IMR-90 (cell line): ENCODE measurements at regions not wholly inside any gene's neighbourhood (a gene's known extent, or its start where the extent isn't known, plus 50 kb on each side); places are given as distances from the start of the nearest gene placed in this dataset.
A peak's percentile ranks its signal among the peaks of the same experiment; 100 is the strongest.

Experiments
- ATAC-seq: fragments of 200-7000 bp; cut with Tn5 transposase; 2 replicates; pipeline ENCODE4 v1.9.1; 2020; ENCODE audit warnings: low read depth, mild to moderate bottlenecking, moderate library complexity
- BruUV-seq: library from RNA; stranded (reverse); fragments of 400-500 nt; replicated peaks from 2 replicates; lab custom pipeline; 2021; lab: Mats Ljungman, UMichigan
- CTCF ChIA-PET: fragments of 300-600 bp; formaldehyde crosslinking; extraction: SDS; loops from one replicate; lab custom pipeline; 2021; ENCODE audit warnings: antibody characterized with exemption; lab: Yijun Ruan, JAX
- POLR2A ChIA-PET: fragments of 300-600 bp; sonication (Branson Sonifier 250); formaldehyde crosslinking; loops from one replicate; lab custom pipeline; 2022; ENCODE audit warnings: antibody characterized with exemption; ENCODE audit not compliant: unreplicated experiment; lab: Charles Lee
- DNase-seq: peaks from one replicate; pipeline ENCODE4 v3.0.0; 2013
- H2AFZ ChIP-seq: replicated peaks from 2 replicates; pipeline ENCODE3; 2013; ENCODE audit warnings: low read length, mild to moderate bottlenecking; ENCODE audit not compliant: poor library complexity
- H2AK5ac ChIP-seq: 2 replicates; pipeline ENCODE4 v1.6.1; 2013; ENCODE audit warnings: low read depth, low read length, inconsistent platforms
- H2AK9ac ChIP-seq: replicated peaks from 2 replicates; pipeline ENCODE3; 2013; ENCODE audit warnings: mild to moderate bottlenecking, low read depth, low read length, moderate library complexity; ENCODE audit not compliant: poor library complexity
- H2BK120ac ChIP-seq: 2 replicates; pipeline ENCODE4 v1.6.1; 2013; ENCODE audit warnings: low read depth, low read length, inconsistent platforms
- H2BK15ac ChIP-seq: 3 replicates; pipeline ENCODE4 v1.6.1; 2013; ENCODE audit warnings: low read depth, low read length, inconsistent platforms
- H2BK20ac ChIP-seq: 2 replicates; pipeline ENCODE4 v1.6.1; 2013; ENCODE audit warnings: low read depth, mild to moderate bottlenecking, inconsistent platforms, low read length, moderate library complexity
- H2BK5ac ChIP-seq: 2 replicates; pipeline ENCODE4 v1.6.1; 2013; ENCODE audit warnings: mild to moderate bottlenecking, low read depth, low read length, inconsistent platforms; ENCODE audit not compliant: poor library complexity, severe bottlenecking
- H3K14ac ChIP-seq: replicated peaks from 2 replicates; pipeline ENCODE4 v1.6.1; 2013; ENCODE audit warnings: low read depth, low read length, inconsistent platforms
- H3K18ac ChIP-seq: 2 replicates; pipeline ENCODE4 v1.6.1; 2013; ENCODE audit warnings: low read depth, low read length, control low read depth
- H3K23ac ChIP-seq: 2 replicates; pipeline ENCODE4 v1.6.1; 2013; ENCODE audit warnings: low read depth, low read length, inconsistent platforms
- H3K27ac ChIP-seq: 2 replicates; pipeline ENCODE4 v1.5.1; 2013; ENCODE audit warnings: mild to moderate bottlenecking, control low read depth, low read length; ENCODE audit not compliant: insufficient read depth
- H3K27me3 ChIP-seq: 2 replicates; pipeline ENCODE4 v1.6.1; 2013; ENCODE audit warnings: low read length; ENCODE audit not compliant: control insufficient read depth, insufficient read depth
- H3K36me3 ChIP-seq: 2 replicates; pipeline ENCODE4 v1.6.1; 2013; ENCODE audit warnings: low read length, mixed read lengths; ENCODE audit not compliant: control insufficient read depth, insufficient read depth
- H3K4ac ChIP-seq: 2 replicates; pipeline ENCODE4 v1.6.1; 2013; ENCODE audit warnings: low read depth, low read length, inconsistent platforms
- H3K4me1 ChIP-seq: 2 replicates; pipeline ENCODE4 v1.6.1; 2013; ENCODE audit warnings: low read length, mixed read lengths; ENCODE audit not compliant: control insufficient read depth, insufficient read depth
- H3K4me2 ChIP-seq: 2 replicates; pipeline ENCODE4 v1.6.1; 2013; ENCODE audit warnings: low read depth, mild to moderate bottlenecking, control low read depth, low read length, moderate library complexity
- H3K4me3 ChIP-seq: 2 replicates; pipeline ENCODE4 v1.5.1; 2013; ENCODE audit warnings: low read depth, mild to moderate bottlenecking, control low read depth, low read length, moderate library complexity; ENCODE audit not compliant: insufficient read depth
- H3K56ac ChIP-seq: 2 replicates; pipeline ENCODE4 v1.6.1; 2013; ENCODE audit warnings: low read length, inconsistent platforms; ENCODE audit not compliant: insufficient read depth; ENCODE audit errors: extremely low read depth
- H3K79me1 ChIP-seq, 2 experiments: 2 replicates each; pipeline ENCODE4 v1.6.1; 2013; ENCODE audit warnings: low read length in 2 of 2, inconsistent platforms in 1 of 2, low read depth in 1 of 2
- H3K9ac ChIP-seq: 2 replicates; pipeline ENCODE4 v1.6.1; 2013; ENCODE audit warnings: low read depth, low read length, control low read depth
- H3K9me1 ChIP-seq: 2 replicates; pipeline ENCODE4 v1.6.1; 2013; ENCODE audit warnings: low read length, inconsistent platforms; ENCODE audit not compliant: insufficient read depth
- H3K9me3 ChIP-seq: 2 replicates; pipeline ENCODE4 v1.6.1; 2013; ENCODE audit warnings: low read length; ENCODE audit not compliant: control insufficient read depth, insufficient read depth
- H4K20me1 ChIP-seq: 2 replicates; pipeline ENCODE4 v1.6.1; 2013; ENCODE audit warnings: low read length, inconsistent platforms; ENCODE audit not compliant: insufficient read depth
- H4K5ac ChIP-seq: 2 replicates; pipeline ENCODE4 v1.6.1; 2013; ENCODE audit warnings: mild to moderate bottlenecking, low read depth, low read length, control low read depth
- H4K8ac ChIP-seq, 2 experiments: 2 replicates each; pipeline ENCODE4 v1.6.1; 2013; ENCODE audit warnings: low read depth in 2 of 2, low read length in 2 of 2, control low read depth in 1 of 2, inconsistent platforms in 1 of 2
- H4K91ac ChIP-seq: 2 replicates; pipeline ENCODE4 v1.6.1; 2013; ENCODE audit warnings: low read depth, low read length, inconsistent platforms; ENCODE audit not compliant: insufficient read depth
- CEBPB ChIP-seq: IDR thresholded peaks from 2 replicates; pipeline ENCODE4 v1.6.1; 2012; ENCODE audit warnings: low read depth, low read length, improper control_type of control experiment
- CHD1 ChIP-seq: IDR thresholded peaks from 2 replicates; pipeline ENCODE4 v1.6.1; 2012; ENCODE audit warnings: low read depth, low read length, improper control_type of control experiment
- MAFK ChIP-seq: IDR thresholded peaks from 2 replicates; pipeline ENCODE4 v1.6.1; 2012; ENCODE audit warnings: low read depth, low read length, improper control_type of control experiment
- POLR2A ChIP-seq: IDR thresholded peaks from 2 replicates; pipeline ENCODE4 v1.6.1; 2012; ENCODE audit warnings: mild to moderate bottlenecking, low read depth, low read length
- RAD21 ChIP-seq: IDR thresholded peaks from 2 replicates; pipeline ENCODE4 v1.6.1; 2012; ENCODE audit warnings: low read length, improper control_type of control experiment
- RFX5 ChIP-seq: IDR thresholded peaks from 2 replicates; pipeline ENCODE4 v1.8.0; 2012; ENCODE audit warnings: low read depth, mild to moderate bottlenecking, low read length, moderate library complexity
- WGBS, 2 experiments: methylation state at CpG; one replicate each; pipeline versions ENCODE4 v1.1.5 to v1.1.7; 2013; ENCODE audit warnings: missing lambda C conversion rate in 2 of 2; ENCODE audit not compliant: insufficient read length in 1 of 2; ENCODE audit errors: extremely low coverage in 2 of 2; 5-methylcytosine and 5-hydroxymethylcytosine counted together
- dilution Hi-C: fragments of 300-500 bp; cut with HindIII; formaldehyde crosslinking; loops from one replicate; pipeline ENCODE4 v1.14.3; 2018; ENCODE audit warnings: low sequenced_read_pairs; ENCODE audit not compliant: unreplicated experiment
- in situ Hi-C: fragments of 300-500 bp; cut with MboI; formaldehyde crosslinking; loops from 3 replicates; pipeline ENCODE4 v1.14.3; 2019; ENCODE audit warnings: low sequenced_read_pairs, inconsistent platforms, mixed read lengths
- intact Hi-C: fragments of 100-400 bp; cut with micrococcal nuclease; formaldehyde crosslinking; loops from 2 replicates; pipeline ENCODE4 v1.10.0; 2022
- TF ChIP-seq, protein P1 (sequence below): fragments of 150-350 bp; IDR thresholded peaks from 2 replicates; pipeline ENCODE4 v1.6.1; 2017; ENCODE audit warnings: mild to moderate bottlenecking, antibody characterized with exemption, low read length, low read depth

DNA sequence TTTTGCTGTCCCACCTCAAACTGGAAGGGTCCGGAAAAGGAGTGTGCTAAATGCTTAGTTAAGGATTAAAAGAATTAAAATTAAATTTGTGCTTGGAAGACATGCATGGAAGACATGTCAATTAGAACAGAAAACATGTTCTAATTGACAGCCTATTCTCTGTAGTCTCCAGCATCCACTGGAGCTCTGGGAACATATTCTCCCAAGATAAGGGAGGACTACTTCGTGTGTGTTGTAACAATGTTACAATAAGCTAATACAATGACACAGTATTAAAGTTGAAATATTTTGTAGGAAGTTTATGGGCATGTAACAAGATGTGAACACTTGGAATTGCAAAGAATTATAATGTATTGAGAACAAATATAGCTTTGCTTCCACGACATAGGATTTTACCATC lies 567.4 kb upstream of the CITED2 start:
- Histone ChIP-seq H3K4me2 (no peak overlapping the region), H2AFZ (no peak overlapping the region), H3K4me1 (peaks cover 8% of the 10 kb centered on the region), H3K23ac (no peak overlapping the region), H3K4ac (no peak overlapping the region), H3K9ac (no peak overlapping the region), H2BK20ac (peak overlapping the region; percentile 63), H4K5ac (peak overlapping the region; percentile 85; the same call in 1 of the 2 replicates), H3K27me3 (no peaks in the 10 kb centered on the region), H3K4me3 (no peak overlapping the region), H3K9me1 (peaks cover 3% of the 10 kb centered on the region), H3K9me3 (no peaks in the 10 kb centered on the region), H4K8ac (no peak overlapping the region; a peak in 1 of 4 replicates), H4K20me1 (no peaks in the 10 kb centered on the region), H3K79me1 (no peaks in the 10 kb centered on the region), H3K56ac (no peak overlapping the region), H4K91ac (0 out of 2 replicates have a peak overlapping the region, but pooled peaks have one; percentile 21), H2AK9ac (no peak overlapping the region), H2BK15ac (no peak overlapping the region; the same call in 2 of the 3 replicates), H2BK120ac (peak overlapping the region; percentile 96; the same call in 1 of the 2 replicates), H3K36me3 (no peaks in the 10 kb centered on the region), H2AK5ac (no peak overlapping the region), H2BK5ac (peak overlapping the region; percentile 5), H3K18ac (peak overlapping the region; percentile 88), H3K27ac (no peak overlapping the region), H3K14ac (no peak overlapping the region; the same call in 1 of the 2 replicates)
- BruUV-seq, result no TSS peak
- TF ChIP-seq POLR2A (no peak), MAFK (no peak), CHD1 (no peak), RFX5 (no peak), RAD21 (no peak), CEBPB (no peak)
- TF ChIP-seq, protein P1, sequence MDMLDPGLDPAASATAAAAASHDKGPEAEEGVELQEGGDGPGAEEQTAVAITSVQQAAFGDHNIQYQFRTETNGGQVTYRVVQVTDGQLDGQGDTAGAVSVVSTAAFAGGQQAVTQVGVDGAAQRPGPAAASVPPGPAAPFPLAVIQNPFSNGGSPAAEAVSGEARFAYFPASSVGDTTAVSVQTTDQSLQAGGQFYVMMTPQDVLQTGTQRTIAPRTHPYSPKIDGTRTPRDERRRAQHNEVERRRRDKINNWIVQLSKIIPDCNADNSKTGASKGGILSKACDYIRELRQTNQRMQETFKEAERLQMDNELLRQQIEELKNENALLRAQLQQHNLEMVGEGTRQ, result no peak
- intact Hi-C loops (no loop called here), dilution Hi-C loops (no loop called here), in situ Hi-C loops (no loop called here)
- ATAC-seq (no peak), DNase-seq (no peak)
- ChIA-PET POLR2A (no interaction called here), CTCF (no interaction called here)
- no CpG with 5 or more reads among the region's 3 CpGs for WGBS, 2 experiments
